ENCODE measurements at regions not wholly inside any gene's neighbourhood (a gene's known extent, or its start where the extent isn't known, plus 50 kb on each side); places are given as distances from the start of the nearest gene placed in this dataset.

DNA sequence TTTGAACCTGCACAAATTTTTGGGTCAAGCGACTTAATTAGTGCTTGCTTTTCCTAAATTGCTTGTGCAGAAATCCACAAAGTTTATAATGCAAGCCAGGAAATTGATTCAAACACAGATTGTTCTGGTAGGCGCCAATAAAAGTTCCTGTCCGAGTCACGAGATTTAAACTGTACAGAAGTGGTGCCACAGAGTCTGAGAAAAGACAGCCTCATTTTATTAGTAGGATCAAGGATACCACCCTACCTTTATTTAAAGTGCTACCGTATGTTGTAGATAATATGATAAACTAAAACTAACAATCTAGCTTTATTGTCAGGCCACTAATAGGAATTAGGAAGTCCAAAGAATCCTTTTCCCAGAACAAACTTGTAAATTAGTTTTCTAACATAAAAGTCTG lies 696.7 kb downstream of the TNS3 start (continued):
- TF ChIP-seq SUZ12 (IDR thresholded peaks at IDR 0.05; ENCODE audit: unreplicated experiment), result no peak
- no peak for TF ChIP-seq MEF2A (IDR thresholded peaks at IDR 0.05; ENCODE audit: insufficient read depth, low read depth, low read length)
- no peak for TF ChIP-seq LARP7 (IDR thresholded peaks at IDR 0.05)
- no peak for TF ChIP-seq EED (IDR thresholded peaks at IDR 0.05; ENCODE audit: low read depth)
- TF ChIP-seq CREM (IDR thresholded peaks at IDR 0.05; ENCODE audit: low read depth), result no peak
- TF ChIP-seq STAT1 (conservative IDR thresholded peaks at IDR 0.05), result no peak

DNA sequence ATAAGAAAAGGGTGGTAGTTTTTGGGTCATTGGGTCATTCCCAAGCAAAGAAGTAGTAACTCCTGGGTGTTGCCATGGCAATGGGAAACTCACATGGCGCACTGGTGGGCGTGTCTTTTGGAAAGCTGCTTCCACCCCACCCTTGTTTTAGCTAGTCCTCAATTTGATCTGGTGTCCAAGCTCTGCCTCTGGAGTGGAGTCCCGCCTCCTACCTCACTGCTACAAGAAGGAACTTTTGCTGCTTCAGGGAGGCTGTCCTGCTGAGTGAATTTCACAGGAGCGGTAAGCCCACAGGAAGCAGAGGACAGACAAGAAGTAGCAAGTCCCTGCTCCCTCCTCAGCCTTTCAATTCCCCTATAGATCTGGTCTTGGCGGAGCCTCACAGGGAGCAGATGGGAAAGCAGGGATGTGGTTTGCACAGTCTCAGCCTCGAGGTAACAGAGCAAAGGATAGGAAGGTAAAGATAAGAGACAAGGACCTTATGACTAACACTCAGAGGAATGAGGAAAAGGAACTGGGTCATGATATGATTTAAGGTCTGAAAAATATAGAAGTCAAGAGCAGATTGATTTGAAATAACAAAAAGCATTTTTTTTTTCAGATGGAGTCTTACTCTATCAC lies 700.3 kb downstream of the TNS3 start:
- RAD21 ChIA-PET (ENCODE audit: unreplicated experiment), result no interaction called here
- Histone ChIP-seq H3K4me2 (ENCODE audit: control insufficient read depth, insufficient read depth) (no peak overlapping the region), H3K4me1 (ENCODE audit: control insufficient read depth, insufficient read depth, low read length) (no peaks in the 10 kb centered on the region), H3K9ac (ENCODE audit: control insufficient read depth, insufficient read depth, low read length) (no peak overlapping the region), H4K20me1 (ENCODE audit: control insufficient read depth, insufficient read depth) (no peaks in the 10 kb centered on the region), H2AFZ (ENCODE audit: control insufficient read depth, low read depth, low read length) (no peak overlapping the region), H3K9me3 (replicated peaks; ENCODE audit: control insufficient read depth, insufficient read depth, low read length) (no peaks in the 10 kb centered on the region), H3K27me3 (replicated peaks in 1 of 2; ENCODE audit: control insufficient read depth in 2 of 2, insufficient read depth in 2 of 2, low read length in 1 of 2) (no peaks in the 10 kb centered on the region), H3K4me3 (no peak overlapping the region), H3K27ac (ENCODE audit: control insufficient read depth, insufficient read depth) (no peak overlapping the region), H3K36me3 (ENCODE audit: control insufficient read depth in 2 of 2, insufficient read depth in 2 of 2, low read length in 1 of 2) (no peaks in the 10 kb centered on the region), H3K79me2 (ENCODE audit: control insufficient read depth, insufficient read depth, low read length) (no peaks in the 10 kb centered on the region)
- intact Hi-C loops (cut with micrococcal nuclease; ENCODE audit: unreplicated experiment), result no loop called here
- CTCF ChIA-PET, result interaction anchor here (1.2 kb wide), 1 partner anchor 959 kb away, joined by 4 read pairs; no protein-coding TSS in a partner anchor
- FAIRE-seq, result no peak
- no peak for DNase-seq (ENCODE audit: low read depth, low spot score)
- no peak for ATAC-seq
- in situ Hi-C loops (cut with MboI), result no loop called here
- SMC1A ChIA-PET (ENCODE audit: uncharacterized antibody, unreplicated experiment), result interaction anchor here (1.1 kb wide), 1 partner anchor 51 kb away, joined by 3 read pairs; no protein-coding TSS in a partner anchor
- 34% methylated on average over 6 of the region's 6 CpGs for WGBS (ENCODE audit: insufficient coverage, insufficient replicate concordance, low lambda C conversion rate, missing lambda C conversion rate)
- no TSS peak for BruUV-seq (replicated peaks)
- POLR2A ChIA-PET, result no interaction called here
- TF ChIP-seq SP1 (IDR thresholded peaks at IDR 0.05; ENCODE audit: low read depth, low read length) (no peak), JUND (IDR thresholded peaks at IDR 0.05; ENCODE audit: low read depth, low read length) (no peak), STAT3 (IDR thresholded peaks at IDR 0.05; ENCODE audit: low read depth, low read length) (no peak), MYC (IDR thresholded peaks at IDR 0.05; ENCODE audit: insufficient read depth, insufficient read length, insufficient replicate concordance, low read length, severe bottlenecking) (no peak), FOS (IDR thresholded peaks at IDR 0.05; ENCODE audit: borderline replicate concordance, extremely low read depth, insufficient read length) (no peak), RAD21 (IDR thresholded peaks at IDR 0.05; ENCODE audit: insufficient read depth, low read depth, low read length) (no peak), NRF1 (conservative IDR thresholded peaks at IDR 0.05; ENCODE audit: low read depth, low read length) (no peak)
- TF ChIP-seq, protein P1, sequence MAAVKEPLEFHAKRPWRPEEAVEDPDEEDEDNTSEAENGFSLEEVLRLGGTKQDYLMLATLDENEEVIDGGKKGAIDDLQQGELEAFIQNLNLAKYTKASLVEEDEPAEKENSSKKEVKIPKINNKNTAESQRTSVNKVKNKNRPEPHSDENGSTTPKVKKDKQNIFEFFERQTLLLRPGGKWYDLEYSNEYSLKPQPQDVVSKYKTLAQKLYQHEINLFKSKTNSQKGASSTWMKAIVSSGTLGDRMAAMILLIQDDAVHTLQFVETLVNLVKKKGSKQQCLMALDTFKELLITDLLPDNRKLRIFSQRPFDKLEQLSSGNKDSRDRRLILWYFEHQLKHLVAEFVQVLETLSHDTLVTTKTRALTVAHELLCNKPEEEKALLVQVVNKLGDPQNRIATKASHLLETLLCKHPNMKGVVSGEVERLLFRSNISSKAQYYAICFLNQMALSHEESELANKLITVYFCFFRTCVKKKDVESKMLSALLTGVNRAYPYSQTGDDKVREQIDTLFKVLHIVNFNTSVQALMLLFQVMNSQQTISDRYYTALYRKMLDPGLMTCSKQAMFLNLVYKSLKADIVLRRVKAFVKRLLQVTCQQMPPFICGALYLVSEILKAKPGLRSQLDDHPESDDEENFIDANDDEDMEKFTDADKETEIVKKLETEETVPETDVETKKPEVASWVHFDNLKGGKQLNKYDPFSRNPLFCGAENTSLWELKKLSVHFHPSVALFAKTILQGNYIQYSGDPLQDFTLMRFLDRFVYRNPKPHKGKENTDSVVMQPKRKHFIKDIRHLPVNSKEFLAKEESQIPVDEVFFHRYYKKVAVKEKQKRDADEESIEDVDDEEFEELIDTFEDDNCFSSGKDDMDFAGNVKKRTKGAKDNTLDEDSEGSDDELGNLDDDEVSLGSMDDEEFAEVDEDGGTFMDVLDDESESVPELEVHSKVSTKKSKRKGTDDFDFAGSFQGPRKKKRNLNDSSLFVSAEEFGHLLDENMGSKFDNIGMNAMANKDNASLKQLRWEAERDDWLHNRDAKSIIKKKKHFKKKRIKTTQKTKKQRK (IDR thresholded peaks at IDR 0.05; ENCODE audit: low read depth, low read length), result no peak
- TF ChIP-seq, protein P2, sequence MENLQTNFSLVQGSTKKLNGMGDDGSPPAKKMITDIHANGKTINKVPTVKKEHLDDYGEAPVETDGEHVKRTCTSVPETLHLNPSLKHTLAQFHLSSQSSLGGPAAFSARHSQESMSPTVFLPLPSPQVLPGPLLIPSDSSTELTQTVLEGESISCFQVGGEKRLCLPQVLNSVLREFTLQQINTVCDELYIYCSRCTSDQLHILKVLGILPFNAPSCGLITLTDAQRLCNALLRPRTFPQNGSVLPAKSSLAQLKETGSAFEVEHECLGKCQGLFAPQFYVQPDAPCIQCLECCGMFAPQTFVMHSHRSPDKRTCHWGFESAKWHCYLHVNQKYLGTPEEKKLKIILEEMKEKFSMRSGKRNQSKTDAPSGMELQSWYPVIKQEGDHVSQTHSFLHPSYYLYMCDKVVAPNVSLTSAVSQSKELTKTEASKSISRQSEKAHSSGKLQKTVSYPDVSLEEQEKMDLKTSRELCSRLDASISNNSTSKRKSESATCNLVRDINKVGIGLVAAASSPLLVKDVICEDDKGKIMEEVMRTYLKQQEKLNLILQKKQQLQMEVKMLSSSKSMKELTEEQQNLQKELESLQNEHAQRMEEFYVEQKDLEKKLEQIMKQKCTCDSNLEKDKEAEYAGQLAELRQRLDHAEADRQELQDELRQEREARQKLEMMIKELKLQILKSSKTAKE (IDR thresholded peaks at IDR 0.05; ENCODE audit: low read depth, poor library complexity, severe bottlenecking), result no peak
